Activated naive CD8-positive, alpha-beta T cell (primary cell): ENCODE measurements at regions not wholly inside any gene's neighbourhood (a gene's known extent, or its start where the extent isn't known, plus 50 kb on each side); places are given as distances from the start of the nearest gene placed in this dataset.

Source experiments
- H3K27ac Mint-ChIP-seq: one replicate; pipeline ENCODE4 v1.8.0; 2021; ENCODE audit warnings: mixed read lengths
- H3K27me3 Mint-ChIP-seq: one replicate; pipeline ENCODE4 v1.8.0; 2021; ENCODE audit warnings: mixed read lengths
- H3K36me3 Mint-ChIP-seq: one replicate; pipeline ENCODE4 v1.8.0; 2021; ENCODE audit warnings: mixed read lengths
- H3K4me1 Mint-ChIP-seq: one replicate; pipeline ENCODE4 v1.8.0; 2021; ENCODE audit warnings: low read depth, mixed read lengths
- H3K4me3 Mint-ChIP-seq: one replicate; pipeline ENCODE4 v1.8.0; 2021; ENCODE audit warnings: mild to moderate bottlenecking, mixed read lengths
- H3K9me3 Mint-ChIP-seq: one replicate; pipeline ENCODE4 v1.8.0; 2021; ENCODE audit warnings: low read depth, mixed read lengths

GRCh38 chr16:61596655-61597054 lies 439.6 kb downstream of the CDH8 start:
- no peaks in the 10 kb centered on the region for H3K36me3 Mint-ChIP-seq
- H3K27me3 Mint-ChIP-seq: no peaks in the 10 kb centered on the region
- no peak overlapping the region for H3K4me3 Mint-ChIP-seq
- H3K9me3 Mint-ChIP-seq: peaks cover 31% of the 10 kb centered on the region
- no peak overlapping the region for H3K27ac Mint-ChIP-seq
- H3K4me1 Mint-ChIP-seq: no peaks in the 10 kb centered on the region

GRCh38 chr16:61595605-61596004 lies 440.6 kb downstream of the CDH8 start:
- H3K4me1 Mint-ChIP-seq: no peaks in the 10 kb centered on the region
- H3K9me3 Mint-ChIP-seq: peaks cover 31% of the 10 kb centered on the region
- no peaks in the 10 kb centered on the region for H3K27me3 Mint-ChIP-seq
- no peaks in the 10 kb centered on the region for H3K36me3 Mint-ChIP-seq
- no peak overlapping the region for H3K27ac Mint-ChIP-seq
- H3K4me3 Mint-ChIP-seq: no peak overlapping the region

GRCh38 chr16:61590577-61590976 lies 445.7 kb downstream of the CDH8 start:
- Mint-ChIP-seq H3K4me1 (no peaks in the 10 kb centered on the region), H3K9me3 (peaks cover 35% of the 10 kb centered on the region), H3K27ac (no peak overlapping the region), H3K27me3 (no peaks in the 10 kb centered on the region), H3K36me3 (no peaks in the 10 kb centered on the region), H3K4me3 (no peak overlapping the region)

- Mint-ChIP-seq H3K4me1 (no peaks in the 10 kb centered on the region), H3K27ac (no peak overlapping the region), H3K4me3 (no peak overlapping the region), H3K36me3 (no peaks in the 10 kb centered on the region), H3K27me3 (no peaks in the 10 kb centered on the region), H3K9me3 (peaks cover 27% of the 10 kb centered on the region)
Observed at GRCh38 chr16:61587526-61587925, 448.7 kb downstream of the CDH8 start.

- Mint-ChIP-seq H3K9me3 (peaks cover 9% of the 10 kb centered on the region), H3K4me1 (no peaks in the 10 kb centered on the region), H3K27me3 (no peaks in the 10 kb centered on the region), H3K27ac (no peak overlapping the region), H3K4me3 (no peak overlapping the region), H3K36me3 (no peaks in the 10 kb centered on the region)
Observed at GRCh38 chr16:61581417-61582046, 454.7 kb downstream of the CDH8 start.

GRCh38 chr16:61580579-61580978 lies 455.7 kb downstream of the CDH8 start:
- no peaks in the 10 kb centered on the region for H3K4me1 Mint-ChIP-seq
- no peak overlapping the region for H3K27ac Mint-ChIP-seq
- H3K36me3 Mint-ChIP-seq: no peaks in the 10 kb centered on the region
- H3K9me3 Mint-ChIP-seq: peaks cover 11% of the 10 kb centered on the region
- no peak overlapping the region for H3K4me3 Mint-ChIP-seq
- H3K27me3 Mint-ChIP-seq: no peaks in the 10 kb centered on the region

- no peaks in the 10 kb centered on the region for H3K36me3 Mint-ChIP-seq
- H3K27me3 Mint-ChIP-seq: no peaks in the 10 kb centered on the region
- H3K9me3 Mint-ChIP-seq: peaks cover 21% of the 10 kb centered on the region
- H3K4me3 Mint-ChIP-seq: no peak overlapping the region
- H3K27ac Mint-ChIP-seq: no peak overlapping the region
- no peaks in the 10 kb centered on the region for H3K4me1 Mint-ChIP-seq
Observed at GRCh38 chr16:61579195-61579594, 457.0 kb downstream of the CDH8 start.

GRCh38 chr16:61576476-61576875 lies 459.8 kb downstream of the CDH8 start:
- Mint-ChIP-seq H3K4me1 (no peaks in the 10 kb centered on the region), H3K4me3 (no peak overlapping the region), H3K9me3 (peaks cover 31% of the 10 kb centered on the region), H3K27me3 (no peaks in the 10 kb centered on the region), H3K36me3 (no peaks in the 10 kb centered on the region), H3K27ac (no peak overlapping the region)

- Mint-ChIP-seq H3K4me1 (no peaks in the 10 kb centered on the region), H3K27ac (no peak overlapping the region), H3K27me3 (no peaks in the 10 kb centered on the region), H3K9me3 (peaks cover 31% of the 10 kb centered on the region), H3K4me3 (no peak overlapping the region), H3K36me3 (no peaks in the 10 kb centered on the region)
Observed at GRCh38 chr16:61575617-61576016, 460.6 kb downstream of the CDH8 start.

GRCh38 chr16:61569028-61569427 lies 467.2 kb downstream of the CDH8 start:
- Mint-ChIP-seq H3K4me3 (no peak overlapping the region), H3K27me3 (no peaks in the 10 kb centered on the region), H3K36me3 (no peaks in the 10 kb centered on the region), H3K27ac (no peak overlapping the region), H3K9me3 (peaks cover 14% of the 10 kb centered on the region), H3K4me1 (no peaks in the 10 kb centered on the region)

- no peak overlapping the region for H3K4me3 Mint-ChIP-seq
- no peaks in the 10 kb centered on the region for H3K4me1 Mint-ChIP-seq
- H3K27me3 Mint-ChIP-seq: no peaks in the 10 kb centered on the region
- peaks cover 2% of the 10 kb centered on the region for H3K36me3 Mint-ChIP-seq
- H3K9me3 Mint-ChIP-seq: peaks cover 27% of the 10 kb centered on the region
- no peak overlapping the region for H3K27ac Mint-ChIP-seq
Observed at GRCh38 chr16:61564716-61565115, 471.5 kb downstream of the CDH8 start.

- H3K36me3 Mint-ChIP-seq: no peaks in the 10 kb centered on the region
- H3K9me3 Mint-ChIP-seq: peaks cover 29% of the 10 kb centered on the region
Observed at GRCh38 chr16:61555718-61556441, 480.4 kb downstream of the CDH8 start.

GRCh38 chr16:61549327-61549726 lies 486.9 kb downstream of the CDH8 start:
- Mint-ChIP-seq H3K4me3 (no peak overlapping the region), H3K4me1 (no peaks in the 10 kb centered on the region), H3K27ac (no peak overlapping the region), H3K9me3 (peaks cover 33% of the 10 kb centered on the region), H3K27me3 (no peaks in the 10 kb centered on the region), H3K36me3 (no peaks in the 10 kb centered on the region)

More at GRCh38 chr16:61555718-61556441, 480.4 kb downstream of the CDH8 start:
- Mint-ChIP-seq H3K4me1 (no peaks in the 10 kb centered on the region), H3K27me3 (no peaks in the 10 kb centered on the region), H3K4me3 (no peak overlapping the region), H3K27ac (no peak overlapping the region)

- H3K9me3 Mint-ChIP-seq: peaks cover 30% of the 10 kb centered on the region
Observed at GRCh38 chr16:61547626-61548025, 488.6 kb downstream of the CDH8 start.

GRCh38 chr16:61544165-61544564 lies 492.1 kb downstream of the CDH8 start:
- H3K27me3 Mint-ChIP-seq: no peaks in the 10 kb centered on the region
- H3K27ac Mint-ChIP-seq: no peak overlapping the region
- no peaks in the 10 kb centered on the region for H3K36me3 Mint-ChIP-seq
- H3K9me3 Mint-ChIP-seq: peaks cover 35% of the 10 kb centered on the region
- H3K4me1 Mint-ChIP-seq: no peaks in the 10 kb centered on the region
- no peak overlapping the region for H3K4me3 Mint-ChIP-seq

More at GRCh38 chr16:61547626-61548025, 488.6 kb downstream of the CDH8 start:
- H3K4me1 Mint-ChIP-seq: no peaks in the 10 kb centered on the region
- no peak overlapping the region for H3K4me3 Mint-ChIP-seq
- no peaks in the 10 kb centered on the region for H3K36me3 Mint-ChIP-seq
- H3K27me3 Mint-ChIP-seq: no peaks in the 10 kb centered on the region
- H3K27ac Mint-ChIP-seq: no peak overlapping the region

GRCh38 chr16:61540216-61540615 lies 496.0 kb downstream of the CDH8 start:
- Mint-ChIP-seq H3K36me3 (no peaks in the 10 kb centered on the region), H3K27ac (no peak overlapping the region), H3K27me3 (no peaks in the 10 kb centered on the region), H3K4me3 (no peak overlapping the region), H3K4me1 (no peaks in the 10 kb centered on the region), H3K9me3 (peaks cover 22% of the 10 kb centered on the region)
